ENCODE measurements at regions not wholly inside any gene's neighbourhood (a gene's known extent, or its start where the extent isn't known, plus 50 kb on each side); places are given as distances from the start of the nearest gene placed in this dataset.

DNA sequence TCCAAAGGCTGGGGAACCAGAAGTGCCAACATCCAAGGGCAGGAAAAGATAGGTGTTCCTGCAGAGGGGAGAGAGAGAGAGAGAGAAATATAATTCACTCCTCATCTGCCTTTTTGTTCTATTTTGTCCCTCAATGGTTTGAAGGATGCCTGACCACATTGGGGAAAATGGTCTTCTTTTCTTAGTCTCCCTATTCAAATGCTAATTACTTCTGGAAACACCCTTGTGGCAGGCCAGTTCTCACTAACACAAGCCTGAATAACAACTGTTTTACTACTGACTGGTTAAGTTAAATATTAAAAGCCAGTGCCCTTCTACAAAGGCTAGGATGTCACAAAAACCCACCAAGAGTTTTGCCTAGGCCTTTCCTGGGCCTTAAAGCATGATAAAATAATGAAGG lies 425.4 kb upstream of the HTR1E start:
- TF ChIP-seq GATA2 (IDR thresholded peaks at IDR 0.05; ENCODE audit: low read depth, low read length): no peak
- TF ChIP-seq GATA3 (IDR thresholded peaks at IDR 0.05; ENCODE audit: low read depth, low read length): no peak

Data from SH-SY5Y (cell line).